Right lobe of liver (tissue), 4 donors: ENCODE measurements at regions not wholly inside any gene's neighbourhood (a gene's known extent, or its start where the extent isn't known, plus 50 kb on each side); places are given as distances from the start of the nearest gene placed in this dataset.

Experiments
- POLR2A ChIP-seq: fragments of 450-650 bp; IDR thresholded peaks from one replicate; pipeline ENCODE4 v1.6.1; 2017; ENCODE audit warnings: antibody characterized with exemption, mild to moderate bottlenecking
- TF ChIP-seq, protein P1 (sequence below), 4 donors: fragments of 200-600 bp in 3 of 4; fragments of 450-650 bp in 1 of 4; IDR thresholded peaks; one replicate each; pipeline versions ENCODE4 v1.5.1 to v1.8.0; 2016 to 2022; ENCODE audit warnings: antibody characterized with exemption in 4 of 4, mild to moderate bottlenecking in 2 of 4
- donor health status: DM: no; HTN: no; CAD: no.
- donor health status: DM: no; HTN: no; CAD: no.
- donor health status: DM: no; HTN: yes; CAD: no.

DNA sequence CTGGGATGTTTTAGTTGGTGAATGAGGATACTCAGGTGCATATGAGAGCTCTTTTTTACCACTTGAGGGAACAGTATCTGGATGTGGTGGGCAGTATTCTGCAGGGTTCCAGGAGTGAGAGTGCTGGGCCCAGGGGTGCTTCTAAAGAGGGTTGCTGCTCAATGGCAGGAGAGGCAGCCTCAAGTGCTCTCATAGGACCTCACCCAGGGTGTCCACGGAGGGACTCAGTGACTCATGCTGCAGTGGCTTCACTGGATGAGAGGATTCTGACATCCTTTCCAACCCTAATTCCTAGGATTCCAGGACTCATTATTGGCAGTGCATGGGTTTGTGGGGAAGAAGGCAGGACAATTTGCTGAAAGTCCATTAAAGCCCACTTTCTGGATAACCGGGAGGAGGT, 176.6 kb upstream of the FERMT1 start:
- TF ChIP-seq, protein P1, sequence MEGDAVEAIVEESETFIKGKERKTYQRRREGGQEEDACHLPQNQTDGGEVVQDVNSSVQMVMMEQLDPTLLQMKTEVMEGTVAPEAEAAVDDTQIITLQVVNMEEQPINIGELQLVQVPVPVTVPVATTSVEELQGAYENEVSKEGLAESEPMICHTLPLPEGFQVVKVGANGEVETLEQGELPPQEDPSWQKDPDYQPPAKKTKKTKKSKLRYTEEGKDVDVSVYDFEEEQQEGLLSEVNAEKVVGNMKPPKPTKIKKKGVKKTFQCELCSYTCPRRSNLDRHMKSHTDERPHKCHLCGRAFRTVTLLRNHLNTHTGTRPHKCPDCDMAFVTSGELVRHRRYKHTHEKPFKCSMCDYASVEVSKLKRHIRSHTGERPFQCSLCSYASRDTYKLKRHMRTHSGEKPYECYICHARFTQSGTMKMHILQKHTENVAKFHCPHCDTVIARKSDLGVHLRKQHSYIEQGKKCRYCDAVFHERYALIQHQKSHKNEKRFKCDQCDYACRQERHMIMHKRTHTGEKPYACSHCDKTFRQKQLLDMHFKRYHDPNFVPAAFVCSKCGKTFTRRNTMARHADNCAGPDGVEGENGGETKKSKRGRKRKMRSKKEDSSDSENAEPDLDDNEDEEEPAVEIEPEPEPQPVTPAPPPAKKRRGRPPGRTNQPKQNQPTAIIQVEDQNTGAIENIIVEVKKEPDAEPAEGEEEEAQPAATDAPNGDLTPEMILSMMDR (IDR thresholded peaks at IDR 0.05), result no peak
- TF ChIP-seq POLR2A, result no peak
